ENCODE measurements at regions not wholly inside any gene's neighbourhood (a gene's known extent, or its start where the extent isn't known, plus 50 kb on each side); places are given as distances from the start of the nearest gene placed in this dataset.

- peak; percentile 28 for TF ChIP-seq CTCF (IDR thresholded peaks at IDR 0.05; ENCODE audit: low read depth, low read length, missing input control)
- no peak for TF ChIP-seq FOXA1 (IDR thresholded peaks at IDR 0.05)
- TF ChIP-seq EGR1 (IDR thresholded peaks at IDR 0.05; ENCODE audit: low read depth in 2 of 2), result no peak
- peak; percentile 74 to 87 for TF ChIP-seq RAD21 (IDR thresholded peaks at IDR 0.05)
- no peak for TF ChIP-seq TAF1 (conservative IDR thresholded peaks at IDR 0.05)
- no peak for TF ChIP-seq SP1 (IDR thresholded peaks at IDR 0.05)
- no peak for TF ChIP-seq MAX (IDR thresholded peaks at IDR 0.05)
- TF ChIP-seq YY1 (IDR thresholded peaks at IDR 0.05), result no peak
- TF ChIP-seq REST (IDR thresholded peaks at IDR 0.05), result no peak
- no peak for TF ChIP-seq ZBTB33 (IDR thresholded peaks at IDR 0.05)
- TF ChIP-seq NR2F2 (IDR thresholded peaks at IDR 0.05), result no peak
- no peak for TF ChIP-seq GABPA (IDR thresholded peaks at IDR 0.05 in 1 of 2, conservative IDR thresholded peaks at IDR 0.05 in 1 of 2)
- TF ChIP-seq, protein P1, sequence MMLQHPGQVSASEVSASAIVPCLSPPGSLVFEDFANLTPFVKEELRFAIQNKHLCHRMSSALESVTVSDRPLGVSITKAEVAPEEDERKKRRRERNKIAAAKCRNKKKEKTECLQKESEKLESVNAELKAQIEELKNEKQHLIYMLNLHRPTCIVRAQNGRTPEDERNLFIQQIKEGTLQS (IDR thresholded peaks at IDR 0.05), result no peak
Observed at GRCh38 chr7:67637023-67637358, 640.4 kb downstream of the TYW1 start.
